ENCODE measurements at regions not wholly inside any gene's neighbourhood (a gene's known extent, or its start where the extent isn't known, plus 50 kb on each side); places are given as distances from the start of the nearest gene placed in this dataset.

GRCh38 chr13:37475966-37476365 lies 122.6 kb downstream of the POSTN start (continued):
- TF ChIP-seq ZNF609 (CRISPR knock-in tag; IDR thresholded peaks at IDR 0.05; ENCODE audit: borderline replicate concordance) (no peak), HSF4 (CRISPR knock-in tag; IDR thresholded peaks at IDR 0.05; ENCODE audit: borderline replicate concordance) (no peak), CCNT2 (IDR thresholded peaks at IDR 0.05; ENCODE audit: borderline replicate concordance, extremely low read depth, insufficient read length, low read depth, low read length) (no peak), SAFB (IDR thresholded peaks at IDR 0.05; ENCODE audit: borderline replicate concordance, low read depth, low read length) (no peak), NELFE (IDR thresholded peaks at IDR 0.05; ENCODE audit: insufficient read depth, insufficient read length) (no peak), SAFB2 (IDR thresholded peaks at IDR 0.05; ENCODE audit: borderline replicate concordance, low read depth, low read length, severe bottlenecking) (no peak), SRSF9 (IDR thresholded peaks at IDR 0.05; ENCODE audit: borderline replicate concordance, low read depth, low read length) (no peak)
